Liver (tissue), 8 donors: ENCODE measurements at regions not wholly inside any gene's neighbourhood (a gene's known extent, or its start where the extent isn't known, plus 50 kb on each side); places are given as distances from the start of the nearest gene placed in this dataset.

ENCODE experiments used
- DNase-seq: peaks from one replicate; pipeline ENCODE4 v3.0.0-alpha.2; 2017; ENCODE audit warnings: low spot score
- H3K27ac ChIP-seq, 2 donors: one replicate each; pipeline ENCODE4 v1.7.0; 2013; ENCODE audit warnings: inconsistent platforms in 2 of 2, low read length in 2 of 2, control low read depth in 1 of 2, low read depth in 1 of 2, mild to moderate bottlenecking in 1 of 2
- H3K27me3 ChIP-seq, 4 donors: one replicate each; pipeline versions ENCODE4 v1.6.1 to v1.7.0; 2013; ENCODE audit warnings: low read length in 3 of 4, inconsistent platforms in 1 of 4, mild to moderate bottlenecking in 1 of 4, moderate library complexity in 1 of 4; ENCODE audit not compliant: control insufficient read depth in 4 of 4, insufficient read depth in 4 of 4
- H3K36me3 ChIP-seq, 4 donors: one replicate each; pipeline versions ENCODE4 v1.6.1 to v1.7.0; 2013; ENCODE audit warnings: low read length in 3 of 4, mild to moderate bottlenecking in 3 of 4, low read depth in 1 of 4, moderate library complexity in 1 of 4; ENCODE audit not compliant: control insufficient read depth in 4 of 4, insufficient read depth in 3 of 4
- H3K4me1 ChIP-seq, 4 donors: one replicate each; pipeline versions ENCODE4 v1.6.1 to v1.7.0; 2013; ENCODE audit warnings: low read length in 3 of 4, mild to moderate bottlenecking in 3 of 4, moderate library complexity in 1 of 4; ENCODE audit not compliant: control insufficient read depth in 4 of 4, insufficient read depth in 4 of 4
- H3K4me3 ChIP-seq, 3 donors: one replicate each; pipeline versions ENCODE4 v1.6.1 to v1.7.0; 2013; ENCODE audit warnings: low read length in 3 of 3, control low read depth in 1 of 3, low read depth in 1 of 3, mild to moderate bottlenecking in 1 of 3
- H3K9ac ChIP-seq, 2 donors: one replicate each; pipeline ENCODE4 v1.7.0; 2013; ENCODE audit warnings: low read length in 2 of 2, mild to moderate bottlenecking in 2 of 2, moderate library complexity in 2 of 2, control low read depth in 1 of 2, low read depth in 1 of 2
- H3K9me3 ChIP-seq, 4 donors: one replicate each; pipeline versions ENCODE4 v1.6.1 to v1.7.0; 2013; ENCODE audit warnings: low read length in 3 of 4; ENCODE audit not compliant: control insufficient read depth in 4 of 4
- EGR1 ChIP-seq, 2 donors: IDR thresholded peaks; 2 replicates each; pipeline ENCODE4 v1.6.1; 2016 to 2018; ENCODE audit warnings: antibody characterized with exemption in 2 of 2, low read depth in 2 of 2
- FOXA1 ChIP-seq: IDR thresholded peaks from 2 replicates; pipeline ENCODE4 v1.6.1; 2016; ENCODE audit warnings: antibody characterized with exemption
- FOXA2 ChIP-seq: IDR thresholded peaks from 2 replicates; pipeline ENCODE4 v1.6.1; 2016; ENCODE audit warnings: antibody characterized with exemption
- GABPA ChIP-seq, 2 donors: IDR thresholded peaks in 1 of 2; conservative IDR thresholded peaks in 1 of 2; 2 replicates each; pipeline ENCODE4 v1.6.1; 2016; ENCODE audit warnings: antibody characterized with exemption in 2 of 2, mild to moderate bottlenecking in 1 of 2, moderate library complexity in 1 of 2
- HNF4A ChIP-seq, 2 donors: conservative IDR thresholded peaks; 2 replicates each; pipeline ENCODE4 v1.6.1; 2016; ENCODE audit warnings: antibody characterized with exemption in 2 of 2, mild to moderate bottlenecking in 2 of 2
- HNF4G ChIP-seq: IDR thresholded peaks from 2 replicates; pipeline ENCODE4 v1.6.1; 2016; ENCODE audit warnings: antibody characterized with exemption
- JUND ChIP-seq, 2 donors: IDR thresholded peaks; 2 replicates each; pipeline ENCODE4 v1.6.1; 2016; ENCODE audit warnings: antibody characterized with exemption in 2 of 2
- NR2F2 ChIP-seq: IDR thresholded peaks from 2 replicates; pipeline ENCODE4 v1.6.1; 2016; ENCODE audit warnings: antibody characterized with exemption
- RAD21 ChIP-seq, 2 donors: IDR thresholded peaks; 2 replicates each; pipeline ENCODE4 v1.6.1; 2016; ENCODE audit warnings: antibody characterized with exemption in 2 of 2, mild to moderate bottlenecking in 2 of 2
- RXRA ChIP-seq, 2 donors: IDR thresholded peaks; 2 replicates each; pipeline ENCODE4 v1.6.1; 2017 to 2018; ENCODE audit warnings: antibody characterized with exemption in 2 of 2, mild to moderate bottlenecking in 1 of 2
- SP1 ChIP-seq: IDR thresholded peaks from 2 replicates; pipeline ENCODE4 v1.6.1; 2018; ENCODE audit warnings: antibody characterized with exemption, mild to moderate bottlenecking
- TAF1 ChIP-seq: conservative IDR thresholded peaks from 2 replicates; pipeline ENCODE4 v1.6.1; 2016; ENCODE audit warnings: antibody characterized with exemption, mild to moderate bottlenecking
- YY1 ChIP-seq: IDR thresholded peaks from 2 replicates; pipeline ENCODE4 v1.6.1; 2016; ENCODE audit warnings: antibody characterized with exemption, mild to moderate bottlenecking
- WGBS: extraction: QIAGEN DNeasy Blood & Tissue Kit; methylation state at CpG from one replicate; pipeline ENCODE4 v1.1.7; 2013; 5-methylcytosine and 5-hydroxymethylcytosine counted together
- TF ChIP-seq, protein P1 (sequence below): fragments of 150-350 bp; IDR thresholded peaks from 2 replicates; pipeline ENCODE4 v1.5.1; 2017; ENCODE audit warnings: improper control_type of control experiment, low read depth, low read length; ENCODE audit not compliant: missing input control
- TF ChIP-seq, protein P2 (sequence below): IDR thresholded peaks from 2 replicates; pipeline ENCODE4 v1.6.1; 2016; ENCODE audit warnings: antibody characterized with exemption
- TF ChIP-seq, protein P3 (sequence below): IDR thresholded peaks from 2 replicates; pipeline ENCODE4 v1.6.1; 2016; ENCODE audit warnings: antibody characterized with exemption
- TF ChIP-seq, protein P4 (sequence below): IDR thresholded peaks from 2 replicates; pipeline ENCODE4 v1.6.1; 2016; ENCODE audit warnings: antibody characterized with exemption, mild to moderate bottlenecking
- TF ChIP-seq, protein P5 (sequence below): IDR thresholded peaks from 2 replicates; pipeline ENCODE4 v1.6.1; 2016; ENCODE audit warnings: antibody characterized with exemption
- donor health status: healthy.
- donor health status: healthy.
- donor health status: healthy.
- donor health status: healthy.
- donor health status: healthy.

DNA sequence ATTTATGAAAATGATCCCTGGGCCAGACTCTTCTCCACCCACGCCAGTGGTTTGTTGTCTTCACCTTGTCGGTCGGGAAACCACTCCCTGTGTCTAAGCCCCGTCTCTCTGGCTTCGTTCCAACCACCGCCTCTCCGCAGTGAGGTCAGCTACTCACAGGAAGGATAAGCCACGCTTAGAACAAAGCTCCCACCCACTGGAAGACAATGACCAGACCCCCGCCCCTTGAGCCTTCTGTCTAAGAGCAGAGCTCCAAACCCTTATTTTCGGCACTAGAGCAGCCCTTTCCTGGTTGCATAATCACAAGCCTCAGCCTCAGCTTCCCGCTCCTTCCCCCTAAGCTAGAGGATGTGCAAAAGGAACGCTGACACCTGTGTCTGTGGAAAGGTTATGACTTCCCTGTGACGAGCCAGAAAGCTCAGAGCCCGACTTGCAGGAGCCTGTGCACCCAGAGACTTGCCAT is 114.9 kb upstream of the MEF2A start:
- Histone ChIP-seq H3K27ac (peak overlapping the region in 1 of 2 donors; percentile 1), H3K9ac (no peak overlapping the region), H3K4me1 (peaks cover 0 to 11% (median 0%) of the 10 kb centered on the region in 4 donors), H3K4me3 (no peak overlapping the region), H3K9me3 (no peaks in the 10 kb centered on the region), H3K36me3 (no peaks in the 10 kb centered on the region), H3K27me3 (no peaks in the 10 kb centered on the region)
- TF ChIP-seq, protein P1, sequence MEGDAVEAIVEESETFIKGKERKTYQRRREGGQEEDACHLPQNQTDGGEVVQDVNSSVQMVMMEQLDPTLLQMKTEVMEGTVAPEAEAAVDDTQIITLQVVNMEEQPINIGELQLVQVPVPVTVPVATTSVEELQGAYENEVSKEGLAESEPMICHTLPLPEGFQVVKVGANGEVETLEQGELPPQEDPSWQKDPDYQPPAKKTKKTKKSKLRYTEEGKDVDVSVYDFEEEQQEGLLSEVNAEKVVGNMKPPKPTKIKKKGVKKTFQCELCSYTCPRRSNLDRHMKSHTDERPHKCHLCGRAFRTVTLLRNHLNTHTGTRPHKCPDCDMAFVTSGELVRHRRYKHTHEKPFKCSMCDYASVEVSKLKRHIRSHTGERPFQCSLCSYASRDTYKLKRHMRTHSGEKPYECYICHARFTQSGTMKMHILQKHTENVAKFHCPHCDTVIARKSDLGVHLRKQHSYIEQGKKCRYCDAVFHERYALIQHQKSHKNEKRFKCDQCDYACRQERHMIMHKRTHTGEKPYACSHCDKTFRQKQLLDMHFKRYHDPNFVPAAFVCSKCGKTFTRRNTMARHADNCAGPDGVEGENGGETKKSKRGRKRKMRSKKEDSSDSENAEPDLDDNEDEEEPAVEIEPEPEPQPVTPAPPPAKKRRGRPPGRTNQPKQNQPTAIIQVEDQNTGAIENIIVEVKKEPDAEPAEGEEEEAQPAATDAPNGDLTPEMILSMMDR, result no peak
- TF ChIP-seq FOXA1 (no peak), SP1 (no peak), JUND (IDR thresholded peaks at IDR 0.05) (no peak), RXRA (IDR thresholded peaks at IDR 0.05) (no peak), NR2F2 (no peak), RAD21 (IDR thresholded peaks at IDR 0.05) (no peak)
- TF ChIP-seq, protein P2, sequence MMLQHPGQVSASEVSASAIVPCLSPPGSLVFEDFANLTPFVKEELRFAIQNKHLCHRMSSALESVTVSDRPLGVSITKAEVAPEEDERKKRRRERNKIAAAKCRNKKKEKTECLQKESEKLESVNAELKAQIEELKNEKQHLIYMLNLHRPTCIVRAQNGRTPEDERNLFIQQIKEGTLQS, result no peak
- WGBS, result 58% methylated on average over 14 of the region's 14 CpGs
- DNase-seq, result no peak

DNA sequence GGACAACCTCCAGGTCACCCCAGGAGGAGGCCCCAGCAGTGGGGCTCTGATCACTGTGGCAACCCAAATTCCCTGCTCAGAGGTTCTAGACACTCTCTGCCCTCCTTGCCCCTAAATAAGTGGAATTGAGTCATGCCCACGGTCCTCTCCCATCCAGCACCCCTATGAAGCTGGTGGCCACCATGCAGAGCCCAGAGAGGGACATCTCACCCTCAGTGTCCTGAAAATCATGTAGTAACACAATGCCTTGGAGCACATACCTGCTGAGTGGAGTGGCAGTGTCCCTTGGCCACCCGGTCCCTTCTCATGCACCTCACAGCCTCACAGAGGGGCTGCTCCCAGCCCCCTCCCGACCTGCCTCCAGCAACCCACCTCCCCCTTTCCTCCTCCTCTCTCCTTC is 114.3 kb upstream of the MEF2A start:
- Histone ChIP-seq H3K9me3 (no peaks in the 10 kb centered on the region), H3K27ac (peak overlapping the region in 1 of 2 donors; percentile 1), H3K27me3 (no peaks in the 10 kb centered on the region), H3K4me3 (no peak overlapping the region), H3K36me3 (no peaks in the 10 kb centered on the region), H3K9ac (no peak overlapping the region), H3K4me1 (peaks cover 0 to 11% (median 0%) of the 10 kb centered on the region in 4 donors)
- no peak for TF ChIP-seq SP1
- no peak for TF ChIP-seq NR2F2
- TF ChIP-seq GABPA (IDR thresholded peaks at IDR 0.05 in 1 of 2, conservative IDR thresholded peaks at IDR 0.05 in 1 of 2), result no peak
- no peak for TF ChIP-seq EGR1 (IDR thresholded peaks at IDR 0.05; ENCODE audit: low read depth in 2 of 2)
- TF ChIP-seq FOXA1, result no peak
- TF ChIP-seq FOXA2, result no peak
- TF ChIP-seq YY1, result no peak
- TF ChIP-seq, protein P3, sequence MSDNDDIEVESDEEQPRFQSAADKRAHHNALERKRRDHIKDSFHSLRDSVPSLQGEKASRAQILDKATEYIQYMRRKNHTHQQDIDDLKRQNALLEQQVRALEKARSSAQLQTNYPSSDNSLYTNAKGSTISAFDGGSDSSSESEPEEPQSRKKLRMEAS, result no peak
- TF ChIP-seq HNF4G, result no peak
- TF ChIP-seq RXRA (IDR thresholded peaks at IDR 0.05), result no peak
- TF ChIP-seq, protein P4, sequence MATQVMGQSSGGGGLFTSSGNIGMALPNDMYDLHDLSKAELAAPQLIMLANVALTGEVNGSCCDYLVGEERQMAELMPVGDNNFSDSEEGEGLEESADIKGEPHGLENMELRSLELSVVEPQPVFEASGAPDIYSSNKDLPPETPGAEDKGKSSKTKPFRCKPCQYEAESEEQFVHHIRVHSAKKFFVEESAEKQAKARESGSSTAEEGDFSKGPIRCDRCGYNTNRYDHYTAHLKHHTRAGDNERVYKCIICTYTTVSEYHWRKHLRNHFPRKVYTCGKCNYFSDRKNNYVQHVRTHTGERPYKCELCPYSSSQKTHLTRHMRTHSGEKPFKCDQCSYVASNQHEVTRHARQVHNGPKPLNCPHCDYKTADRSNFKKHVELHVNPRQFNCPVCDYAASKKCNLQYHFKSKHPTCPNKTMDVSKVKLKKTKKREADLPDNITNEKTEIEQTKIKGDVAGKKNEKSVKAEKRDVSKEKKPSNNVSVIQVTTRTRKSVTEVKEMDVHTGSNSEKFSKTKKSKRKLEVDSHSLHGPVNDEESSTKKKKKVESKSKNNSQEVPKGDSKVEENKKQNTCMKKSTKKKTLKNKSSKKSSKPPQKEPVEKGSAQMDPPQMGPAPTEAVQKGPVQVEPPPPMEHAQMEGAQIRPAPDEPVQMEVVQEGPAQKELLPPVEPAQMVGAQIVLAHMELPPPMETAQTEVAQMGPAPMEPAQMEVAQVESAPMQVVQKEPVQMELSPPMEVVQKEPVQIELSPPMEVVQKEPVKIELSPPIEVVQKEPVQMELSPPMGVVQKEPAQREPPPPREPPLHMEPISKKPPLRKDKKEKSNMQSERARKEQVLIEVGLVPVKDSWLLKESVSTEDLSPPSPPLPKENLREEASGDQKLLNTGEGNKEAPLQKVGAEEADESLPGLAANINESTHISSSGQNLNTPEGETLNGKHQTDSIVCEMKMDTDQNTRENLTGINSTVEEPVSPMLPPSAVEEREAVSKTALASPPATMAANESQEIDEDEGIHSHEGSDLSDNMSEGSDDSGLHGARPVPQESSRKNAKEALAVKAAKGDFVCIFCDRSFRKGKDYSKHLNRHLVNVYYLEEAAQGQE, result no peak
- no peak for TF ChIP-seq HNF4A (conservative IDR thresholded peaks at IDR 0.05)
- TF ChIP-seq, protein P2, result no peak
- no peak for TF ChIP-seq RAD21 (IDR thresholded peaks at IDR 0.05)
- TF ChIP-seq, protein P5, sequence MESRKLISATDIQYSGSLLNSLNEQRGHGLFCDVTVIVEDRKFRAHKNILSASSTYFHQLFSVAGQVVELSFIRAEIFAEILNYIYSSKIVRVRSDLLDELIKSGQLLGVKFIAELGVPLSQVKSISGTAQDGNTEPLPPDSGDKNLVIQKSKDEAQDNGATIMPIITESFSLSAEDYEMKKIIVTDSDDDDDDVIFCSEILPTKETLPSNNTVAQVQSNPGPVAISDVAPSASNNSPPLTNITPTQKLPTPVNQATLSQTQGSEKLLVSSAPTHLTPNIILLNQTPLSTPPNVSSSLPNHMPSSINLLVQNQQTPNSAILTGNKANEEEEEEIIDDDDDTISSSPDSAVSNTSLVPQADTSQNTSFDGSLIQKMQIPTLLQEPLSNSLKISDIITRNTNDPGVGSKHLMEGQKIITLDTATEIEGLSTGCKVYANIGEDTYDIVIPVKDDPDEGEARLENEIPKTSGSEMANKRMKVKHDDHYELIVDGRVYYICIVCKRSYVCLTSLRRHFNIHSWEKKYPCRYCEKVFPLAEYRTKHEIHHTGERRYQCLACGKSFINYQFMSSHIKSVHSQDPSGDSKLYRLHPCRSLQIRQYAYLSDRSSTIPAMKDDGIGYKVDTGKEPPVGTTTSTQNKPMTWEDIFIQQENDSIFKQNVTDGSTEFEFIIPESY, result no peak
- TF ChIP-seq TAF1, result no peak
- TF ChIP-seq, protein P1, result no peak
- 85% methylated on average over 3 of the region's 3 CpGs for WGBS
- DNase-seq, result no peak
